ENCODE measurements at regions not wholly inside any gene's neighbourhood (a gene's known extent, or its start where the extent isn't known, plus 50 kb on each side); places are given as distances from the start of the nearest gene placed in this dataset.

DNA sequence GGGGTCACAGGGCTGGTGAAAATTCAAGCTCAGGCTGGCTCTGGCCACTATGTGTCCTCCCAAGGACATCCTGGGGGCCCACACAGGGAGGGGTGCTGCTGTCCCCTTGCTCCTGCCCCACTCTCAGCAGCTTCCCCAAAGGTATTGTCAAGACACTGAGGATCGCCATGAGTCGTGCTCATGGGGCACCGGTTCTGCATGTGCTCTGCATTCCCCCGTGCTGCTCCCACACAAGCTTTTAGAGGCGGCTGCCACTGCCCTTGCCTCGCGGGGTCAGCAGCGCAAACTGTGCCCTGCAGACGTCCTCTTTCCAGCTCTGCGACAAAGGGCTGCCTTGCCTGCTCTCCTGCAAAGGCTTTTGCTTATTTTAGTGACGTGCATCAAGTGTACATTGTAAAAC lies 179.8 kb downstream of the ERMARD start:
- TF ChIP-seq SIN3A (IDR thresholded peaks at IDR 0.05; ENCODE audit: borderline replicate concordance, insufficient read depth, low read length) (no peak), TAF1 (IDR thresholded peaks at IDR 0.05; ENCODE audit: borderline replicate concordance, insufficient read depth, low read length) (no peak), FOXP2 (optimal IDR thresholded peaks at IDR 0.05; ENCODE audit: borderline replicate concordance, extremely low read depth, extremely low read length, insufficient read depth) (no peak), POLR2AphosphoS5 (IDR thresholded peaks at IDR 0.05; ENCODE audit: low read depth, low read length) (no peak)
- TF ChIP-seq, protein P1, sequence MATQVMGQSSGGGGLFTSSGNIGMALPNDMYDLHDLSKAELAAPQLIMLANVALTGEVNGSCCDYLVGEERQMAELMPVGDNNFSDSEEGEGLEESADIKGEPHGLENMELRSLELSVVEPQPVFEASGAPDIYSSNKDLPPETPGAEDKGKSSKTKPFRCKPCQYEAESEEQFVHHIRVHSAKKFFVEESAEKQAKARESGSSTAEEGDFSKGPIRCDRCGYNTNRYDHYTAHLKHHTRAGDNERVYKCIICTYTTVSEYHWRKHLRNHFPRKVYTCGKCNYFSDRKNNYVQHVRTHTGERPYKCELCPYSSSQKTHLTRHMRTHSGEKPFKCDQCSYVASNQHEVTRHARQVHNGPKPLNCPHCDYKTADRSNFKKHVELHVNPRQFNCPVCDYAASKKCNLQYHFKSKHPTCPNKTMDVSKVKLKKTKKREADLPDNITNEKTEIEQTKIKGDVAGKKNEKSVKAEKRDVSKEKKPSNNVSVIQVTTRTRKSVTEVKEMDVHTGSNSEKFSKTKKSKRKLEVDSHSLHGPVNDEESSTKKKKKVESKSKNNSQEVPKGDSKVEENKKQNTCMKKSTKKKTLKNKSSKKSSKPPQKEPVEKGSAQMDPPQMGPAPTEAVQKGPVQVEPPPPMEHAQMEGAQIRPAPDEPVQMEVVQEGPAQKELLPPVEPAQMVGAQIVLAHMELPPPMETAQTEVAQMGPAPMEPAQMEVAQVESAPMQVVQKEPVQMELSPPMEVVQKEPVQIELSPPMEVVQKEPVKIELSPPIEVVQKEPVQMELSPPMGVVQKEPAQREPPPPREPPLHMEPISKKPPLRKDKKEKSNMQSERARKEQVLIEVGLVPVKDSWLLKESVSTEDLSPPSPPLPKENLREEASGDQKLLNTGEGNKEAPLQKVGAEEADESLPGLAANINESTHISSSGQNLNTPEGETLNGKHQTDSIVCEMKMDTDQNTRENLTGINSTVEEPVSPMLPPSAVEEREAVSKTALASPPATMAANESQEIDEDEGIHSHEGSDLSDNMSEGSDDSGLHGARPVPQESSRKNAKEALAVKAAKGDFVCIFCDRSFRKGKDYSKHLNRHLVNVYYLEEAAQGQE (IDR thresholded peaks at IDR 0.05; ENCODE audit: insufficient read depth in 1 of 2, low read depth in 2 of 2, low read length in 2 of 2): no peak

DNA sequence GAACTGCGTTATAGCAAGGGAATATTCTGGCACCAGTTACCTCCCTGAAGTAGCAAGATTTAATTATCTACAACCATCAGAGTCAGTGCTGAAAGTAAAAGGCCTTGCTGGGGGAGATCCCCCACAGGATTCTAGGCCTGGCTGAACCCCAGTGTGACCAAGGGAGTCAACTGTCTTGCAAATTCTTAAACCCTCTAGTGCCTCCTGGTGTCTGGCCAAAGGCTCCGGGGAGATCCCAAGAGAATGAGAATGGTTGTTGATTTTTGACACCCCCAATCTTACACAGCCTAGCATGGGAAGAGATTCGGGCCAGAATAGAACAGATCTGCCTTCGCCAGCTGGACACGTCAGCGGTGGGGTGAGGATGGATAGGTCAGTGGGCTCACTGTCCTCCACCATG lies 179.4 kb downstream of the ERMARD start:
- TF ChIP-seq POLR2AphosphoS5 (IDR thresholded peaks at IDR 0.05; ENCODE audit: low read depth, low read length) (no peak), TAF1 (IDR thresholded peaks at IDR 0.05; ENCODE audit: borderline replicate concordance, insufficient read depth, low read length) (no peak), SIN3A (IDR thresholded peaks at IDR 0.05; ENCODE audit: borderline replicate concordance, insufficient read depth, low read length) (no peak), FOXP2 (optimal IDR thresholded peaks at IDR 0.05; ENCODE audit: borderline replicate concordance, extremely low read depth, extremely low read length, insufficient read depth) (no peak)
- TF ChIP-seq, protein P1 (IDR thresholded peaks at IDR 0.05; ENCODE audit: insufficient read depth in 1 of 2, low read depth in 2 of 2, low read length in 2 of 2): no peak

DNA sequence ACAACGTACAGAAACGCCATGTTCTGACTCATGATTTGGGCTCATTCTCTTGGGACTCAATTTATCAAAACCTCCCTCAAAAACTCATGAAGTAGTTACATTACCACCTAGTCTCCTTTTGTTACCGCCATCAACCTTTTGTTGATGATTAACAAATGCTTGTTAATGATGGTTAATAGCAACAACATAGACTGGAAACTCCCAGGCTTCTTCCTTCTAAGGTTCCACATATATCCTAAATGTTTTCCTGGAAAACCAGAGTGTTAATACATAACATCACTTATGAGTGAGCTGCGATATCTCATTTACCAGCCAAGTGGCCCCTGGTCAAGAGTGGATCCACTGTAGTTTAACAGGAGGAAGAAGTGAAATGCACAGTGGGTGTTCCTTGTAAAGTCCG lies 176.3 kb downstream of the ERMARD start:
- TF ChIP-seq, protein P1 (IDR thresholded peaks at IDR 0.05; ENCODE audit: insufficient read depth in 1 of 2, low read depth in 2 of 2, low read length in 2 of 2): no peak
- no peak for TF ChIP-seq POLR2AphosphoS5 (IDR thresholded peaks at IDR 0.05; ENCODE audit: low read depth, low read length)
- TF ChIP-seq FOXP2 (optimal IDR thresholded peaks at IDR 0.05; ENCODE audit: borderline replicate concordance, extremely low read depth, extremely low read length, insufficient read depth): no peak

DNA sequence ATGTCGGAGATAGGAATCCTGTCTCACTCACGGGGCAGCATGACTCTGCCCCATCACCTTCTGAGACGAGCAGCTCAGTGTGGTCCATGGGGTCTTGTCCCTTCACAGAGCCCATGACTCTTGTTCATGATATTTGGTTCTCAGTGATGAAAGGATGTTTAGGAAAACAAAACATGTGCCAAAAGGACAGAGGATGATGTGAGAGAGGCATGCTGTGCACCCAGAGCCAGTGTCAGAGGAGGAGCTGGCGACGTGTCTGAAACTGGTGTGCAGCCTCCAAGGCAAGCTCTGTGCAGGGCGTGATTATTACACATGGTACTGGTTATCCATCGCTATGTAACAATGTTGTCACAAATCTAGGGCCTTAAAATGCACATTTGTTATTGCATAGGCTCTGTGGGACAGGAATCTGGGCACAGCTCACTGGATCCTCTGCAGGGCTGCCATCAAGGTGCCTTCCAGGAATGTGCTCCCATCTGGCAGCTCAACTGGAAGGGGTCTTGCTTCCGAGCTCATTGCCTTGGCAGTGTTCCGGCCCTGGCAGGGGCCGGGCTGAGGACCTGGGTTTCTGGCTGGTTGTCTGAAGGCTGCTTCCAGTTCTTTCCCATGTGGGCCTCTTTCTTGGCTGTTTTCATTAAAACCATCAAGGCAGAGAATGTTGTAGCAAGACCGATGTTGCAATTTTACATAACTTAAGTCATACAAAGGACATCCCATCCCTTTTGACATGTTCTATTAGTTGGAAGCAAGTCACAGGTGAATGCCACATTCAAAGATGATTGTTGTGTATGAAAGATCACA lies 175.4 kb downstream of the ERMARD start:
- TF ChIP-seq FOXP2 (optimal IDR thresholded peaks at IDR 0.05; ENCODE audit: borderline replicate concordance, extremely low read depth, extremely low read length, insufficient read depth) (no peak), POLR2AphosphoS5 (IDR thresholded peaks at IDR 0.05; ENCODE audit: low read depth, low read length) (no peak), SIN3A (IDR thresholded peaks at IDR 0.05; ENCODE audit: borderline replicate concordance, insufficient read depth, low read length) (no peak), TAF1 (IDR thresholded peaks at IDR 0.05; ENCODE audit: borderline replicate concordance, insufficient read depth, low read length) (no peak)
- TF ChIP-seq, protein P1 (IDR thresholded peaks at IDR 0.05; ENCODE audit: insufficient read depth in 1 of 2, low read depth in 2 of 2, low read length in 2 of 2): no peak
